GM21529 (cell line): ENCODE measurements at regions not wholly inside any gene's neighbourhood (a gene's known extent, or its start where the extent isn't known, plus 50 kb on each side); places are given as distances from the start of the nearest gene placed in this dataset.
"Not testable (repeated sequence)": the region's sequence is repeated elsewhere in the genome, so short reads cannot be mapped to it uniquely, and the experiment has no call there.

ENCODE experiments used
- ATAC-seq: cut with Tn5 transposase; IDR thresholded peaks from one replicate; pipeline ENCODE4 v1.9.1; 2021; ENCODE audit not compliant: unreplicated experiment

- ATAC-seq = no peak
These were observed 229.6 kb downstream of the IGSF11 start for GRCh38 chr3:118805007-118805406.

- no peak for ATAC-seq
These were observed 228.2 kb downstream of the IGSF11 start for GRCh38 chr3:118806423-118806822.

- ATAC-seq = not testable (repeated sequence)
These were observed 227.3 kb downstream of the IGSF11 start for GRCh38 chr3:118807349-118807748.

GRCh38 chr3:118808723-118809122 is 225.9 kb downstream of the IGSF11 start:
- no peak for ATAC-seq

- peak; percentile 35 for ATAC-seq
These were observed 224.7 kb downstream of the IGSF11 start for GRCh38 chr3:118809696-118810498.

GRCh38 chr3:118810499-118811035 is 224.1 kb downstream of the IGSF11 start:
- ATAC-seq = peak; percentile 39

- ATAC-seq = no peak
These were observed 223.4 kb downstream of the IGSF11 start for GRCh38 chr3:118811236-118811732.

- ATAC-seq = no peak
These were observed 221.2 kb downstream of the IGSF11 start for GRCh38 chr3:118813472-118813871.

GRCh38 chr3:118817748-118818165 is 216.9 kb downstream of the IGSF11 start:
- ATAC-seq = peak; percentile 87

GRCh38 chr3:118818386-118818785 is 216.3 kb downstream of the IGSF11 start:
- no peak for ATAC-seq

GRCh38 chr3:118823626-118824025 is 211.0 kb downstream of the IGSF11 start:
- ATAC-seq = no peak

GRCh38 chr3:118827446-118827845 is 207.2 kb downstream of the IGSF11 start:
- ATAC-seq = no peak

- ATAC-seq = no peak
These were observed 206.3 kb downstream of the IGSF11 start for GRCh38 chr3:118828351-118828750.

GRCh38 chr3:118833075-118833474 is 201.6 kb downstream of the IGSF11 start:
- ATAC-seq = no peak

GRCh38 chr3:118838871-118839270 is 195.8 kb downstream of the IGSF11 start:
- no peak for ATAC-seq

GRCh38 chr3:118842147-118842863 is 192.3 kb downstream of the IGSF11 start:
- no peak for ATAC-seq

GRCh38 chr3:118846176-118846575 is 188.5 kb downstream of the IGSF11 start:
- no peak for ATAC-seq
